ENCODE measurements at regions not wholly inside any gene's neighbourhood (a gene's known extent, or its start where the extent isn't known, plus 50 kb on each side); places are given as distances from the start of the nearest gene placed in this dataset.

DNA sequence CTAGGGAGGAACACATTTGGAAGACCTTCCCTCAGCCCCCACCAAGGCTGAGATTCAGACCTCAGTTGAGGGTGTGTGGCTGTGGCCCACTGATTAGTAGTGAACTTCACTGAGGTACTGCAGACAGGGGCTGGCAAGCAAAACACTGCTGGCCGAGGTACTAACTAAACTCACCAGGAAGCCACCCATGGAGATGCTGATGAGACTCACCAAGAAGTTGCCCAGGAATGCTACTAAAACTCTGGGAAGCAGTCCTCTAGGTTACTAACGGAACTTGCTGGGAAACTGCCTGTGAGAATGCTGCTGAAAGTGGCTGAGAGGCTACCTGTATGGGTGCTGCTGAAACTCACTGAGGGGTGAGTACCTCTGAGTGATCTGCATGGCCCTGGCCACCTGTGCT lies 372.4 kb upstream of the RPS6KA3 start:
- ChIA-PET CTCF (no interaction called here), POLR2A (no interaction called here)
- H3K4me3 ChIP-seq (ENCODE audit: low read depth, low read length): no peak overlapping the region
- H3K36me3 ChIP-seq (ENCODE audit: control insufficient read depth, insufficient read depth, low read length): no peaks in the 10 kb centered on the region
- H3K27me3 ChIP-seq (ENCODE audit: control insufficient read depth, insufficient read depth, low read length): no peaks in the 10 kb centered on the region
- no peak for DNase-seq (ENCODE audit: low read depth)
- TF ChIP-seq, protein P1, sequence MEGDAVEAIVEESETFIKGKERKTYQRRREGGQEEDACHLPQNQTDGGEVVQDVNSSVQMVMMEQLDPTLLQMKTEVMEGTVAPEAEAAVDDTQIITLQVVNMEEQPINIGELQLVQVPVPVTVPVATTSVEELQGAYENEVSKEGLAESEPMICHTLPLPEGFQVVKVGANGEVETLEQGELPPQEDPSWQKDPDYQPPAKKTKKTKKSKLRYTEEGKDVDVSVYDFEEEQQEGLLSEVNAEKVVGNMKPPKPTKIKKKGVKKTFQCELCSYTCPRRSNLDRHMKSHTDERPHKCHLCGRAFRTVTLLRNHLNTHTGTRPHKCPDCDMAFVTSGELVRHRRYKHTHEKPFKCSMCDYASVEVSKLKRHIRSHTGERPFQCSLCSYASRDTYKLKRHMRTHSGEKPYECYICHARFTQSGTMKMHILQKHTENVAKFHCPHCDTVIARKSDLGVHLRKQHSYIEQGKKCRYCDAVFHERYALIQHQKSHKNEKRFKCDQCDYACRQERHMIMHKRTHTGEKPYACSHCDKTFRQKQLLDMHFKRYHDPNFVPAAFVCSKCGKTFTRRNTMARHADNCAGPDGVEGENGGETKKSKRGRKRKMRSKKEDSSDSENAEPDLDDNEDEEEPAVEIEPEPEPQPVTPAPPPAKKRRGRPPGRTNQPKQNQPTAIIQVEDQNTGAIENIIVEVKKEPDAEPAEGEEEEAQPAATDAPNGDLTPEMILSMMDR (IDR thresholded peaks at IDR 0.05; ENCODE audit: insufficient read depth, low read depth, low read length): no peak

DNA sequence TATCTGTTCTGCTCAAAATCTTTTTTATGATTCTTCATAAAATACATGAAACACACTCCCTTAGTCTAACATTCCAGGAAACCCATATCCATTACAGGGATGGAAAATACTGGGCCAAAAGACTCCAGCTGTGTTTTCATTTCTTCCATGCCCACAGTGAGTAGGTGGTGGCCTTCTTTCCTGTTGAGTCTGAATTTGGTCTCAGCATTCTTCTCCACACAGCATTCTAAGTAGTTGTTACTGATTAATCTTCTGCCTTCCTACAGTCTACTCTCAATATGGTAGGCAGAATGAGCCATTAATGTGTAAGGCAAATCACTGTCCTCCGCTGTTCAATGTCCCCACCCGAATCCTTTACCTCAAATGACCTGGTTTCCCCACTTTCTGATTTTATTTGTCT lies 370.6 kb upstream of the RPS6KA3 start:
- Histone ChIP-seq H3K4me3 (ENCODE audit: low read depth, low read length) (no peak overlapping the region), H3K27me3 (ENCODE audit: control insufficient read depth, insufficient read depth, low read length) (no peaks in the 10 kb centered on the region), H3K36me3 (ENCODE audit: control insufficient read depth, insufficient read depth, low read length) (no peaks in the 10 kb centered on the region)
- no peak for DNase-seq (ENCODE audit: low read depth)
- ChIA-PET CTCF (no interaction called here), POLR2A (no interaction called here)
- TF ChIP-seq, protein P1 (IDR thresholded peaks at IDR 0.05; ENCODE audit: insufficient read depth, low read depth, low read length): no peak

DNA sequence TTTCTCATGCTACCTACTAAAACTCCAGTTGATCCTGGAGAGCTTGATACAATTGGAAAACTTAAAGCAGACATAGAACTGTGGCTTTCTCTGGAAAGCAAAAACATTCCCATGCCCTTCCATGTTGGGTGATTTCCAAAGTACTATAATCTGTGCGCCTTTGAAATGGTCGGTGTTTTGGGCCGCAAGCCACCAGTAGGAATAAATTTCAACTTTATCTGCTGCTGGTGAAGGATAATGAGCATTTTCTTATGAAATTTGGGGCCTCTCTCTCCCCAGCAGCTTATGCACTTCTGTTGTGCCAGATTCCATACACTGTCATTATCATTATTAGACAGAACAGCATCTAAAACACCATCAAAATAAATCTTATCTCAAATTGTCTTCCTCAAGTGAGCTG lies 366.7 kb upstream of the RPS6KA3 start:
- ChIA-PET CTCF (no interaction called here), POLR2A (no interaction called here)
- no peak overlapping the region for H3K4me3 ChIP-seq (ENCODE audit: low read depth, low read length)
- TF ChIP-seq, protein P1 (IDR thresholded peaks at IDR 0.05; ENCODE audit: insufficient read depth, low read depth, low read length): no peak
- DNase-seq (ENCODE audit: low read depth): no peak
- no peaks in the 10 kb centered on the region for H3K27me3 ChIP-seq (ENCODE audit: control insufficient read depth, insufficient read depth, low read length)
- no peaks in the 10 kb centered on the region for H3K36me3 ChIP-seq (ENCODE audit: control insufficient read depth, insufficient read depth, low read length)

DNA sequence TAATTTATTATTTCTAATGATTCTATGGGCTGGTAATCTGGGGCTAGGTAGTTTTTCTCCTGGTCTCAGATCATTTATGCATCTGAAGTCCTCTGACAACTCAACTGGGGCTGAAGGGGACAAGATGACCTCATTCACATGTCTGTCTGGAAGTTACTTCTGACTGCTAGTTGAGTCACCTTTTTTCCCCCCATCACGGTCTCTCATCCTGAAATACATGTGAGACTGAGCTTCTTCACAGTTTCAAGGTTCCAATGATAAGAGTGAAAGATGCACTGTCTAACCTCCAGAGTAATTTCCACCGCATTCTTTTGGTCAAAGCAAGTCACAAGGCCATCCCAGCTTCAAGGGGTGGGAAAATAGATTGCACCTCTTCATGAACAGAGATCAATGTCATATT lies 356.7 kb upstream of the RPS6KA3 start:
- DNase-seq (ENCODE audit: low read depth): no peak
- TF ChIP-seq, protein P1 (IDR thresholded peaks at IDR 0.05; ENCODE audit: insufficient read depth, low read depth, low read length): no peak
- ChIA-PET CTCF (no interaction called here), POLR2A (no interaction called here)
- Histone ChIP-seq H3K27me3 (ENCODE audit: control insufficient read depth, insufficient read depth, low read length) (no peaks in the 10 kb centered on the region), H3K4me3 (ENCODE audit: low read depth, low read length) (no peak overlapping the region), H3K36me3 (ENCODE audit: control insufficient read depth, insufficient read depth, low read length) (no peaks in the 10 kb centered on the region)

DNA sequence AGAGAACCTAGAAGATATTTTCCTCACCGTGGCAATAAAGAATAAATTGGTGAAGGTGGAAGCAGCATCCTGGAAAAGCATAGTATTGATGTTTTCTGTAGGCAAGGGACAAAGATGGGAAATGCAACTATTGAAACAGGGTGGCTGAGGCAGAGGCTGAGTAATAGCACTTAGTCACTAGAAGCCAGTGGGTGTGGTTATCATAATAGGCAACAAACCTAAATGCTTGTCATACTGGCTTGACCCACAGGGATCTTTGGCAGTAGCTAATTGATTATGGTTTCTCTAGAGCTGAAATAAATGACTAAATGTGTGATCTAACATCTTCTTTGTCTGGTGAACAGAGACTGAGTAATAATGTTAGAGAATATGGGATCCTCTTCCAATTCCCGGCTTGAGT lies 353.6 kb upstream of the RPS6KA3 start:
- ChIA-PET CTCF (no interaction called here), POLR2A (no interaction called here)
- H3K27me3 ChIP-seq (ENCODE audit: control insufficient read depth, insufficient read depth, low read length): no peaks in the 10 kb centered on the region
- TF ChIP-seq, protein P1 (IDR thresholded peaks at IDR 0.05; ENCODE audit: insufficient read depth, low read depth, low read length): no peak
- no peak for DNase-seq (ENCODE audit: low read depth)
- H3K36me3 ChIP-seq (ENCODE audit: control insufficient read depth, insufficient read depth, low read length): no peaks in the 10 kb centered on the region
- H3K4me3 ChIP-seq (ENCODE audit: low read depth, low read length): no peak overlapping the region

All from BJ (cell line).